GM23338 (cell line): ENCODE measurements at regions not wholly inside any gene's neighbourhood (a gene's known extent, or its start where the extent isn't known, plus 50 kb on each side); places are given as distances from the start of the nearest gene placed in this dataset.

Source experiments
- CREB1 ChIP-seq: fragments of 250-450 bp; sonication (Bioruptor Pico); IDR thresholded peaks from 2 replicates; pipeline ENCODE4 v1.5.0; 2020; ENCODE audit warnings: low read depth, mild to moderate bottlenecking, moderate library complexity
- CTCF ChIP-seq, 2 experiments: fragments of 200-600 bp in 1 of 2; sonication (generic) in 1 of 2; conservative IDR thresholded peaks; 2 replicates each; pipeline versions ENCODE4 v1.5.1 to v1.6.1; 2016 to 2017; ENCODE audit warnings: antibody characterized with exemption in 2 of 2, low read depth in 2 of 2, mild to moderate bottlenecking in 2 of 2, moderate library complexity in 1 of 2
- ETS1 ChIP-seq: IDR thresholded peaks from 2 replicates; pipeline ENCODE4 v1.6.1; 2016; ENCODE audit warnings: antibody characterized with exemption
- EZH2 ChIP-seq: fragments of 200-600 bp; sonication (generic); IDR thresholded peaks from one replicate; pipeline ENCODE4 v1.8.0; 2017; ENCODE audit warnings: antibody characterized with exemption, mild to moderate bottlenecking, low read depth; ENCODE audit not compliant: unreplicated experiment
- EZH2phosphoT487 ChIP-seq: fragments of 200-600 bp; sonication (generic); IDR thresholded peaks from one replicate; pipeline ENCODE4 v1.8.1; 2018; ENCODE audit warnings: antibody characterized with exemption; ENCODE audit not compliant: unreplicated experiment
- JUNB ChIP-seq: IDR thresholded peaks from one replicate; pipeline ENCODE4 v1.6.1; 2016; ENCODE audit warnings: antibody characterized with exemption; ENCODE audit not compliant: unreplicated experiment
- NANOG ChIP-seq: IDR thresholded peaks from 2 replicates; pipeline ENCODE4 v1.6.1; 2016; ENCODE audit warnings: antibody characterized with exemption, borderline replicate concordance
- POLR2AphosphoS5 ChIP-seq: IDR thresholded peaks from 2 replicates; pipeline ENCODE4 v1.6.1; 2016; ENCODE audit warnings: antibody characterized with exemption, low read depth
- REST ChIP-seq: IDR thresholded peaks from one replicate; pipeline ENCODE4 v1.6.1; 2018; ENCODE audit warnings: antibody characterized with exemption; ENCODE audit not compliant: unreplicated experiment
- STAT1 ChIP-seq: IDR thresholded peaks from one replicate; pipeline ENCODE4 v1.6.1; 2016; ENCODE audit warnings: antibody characterized with exemption; ENCODE audit not compliant: unreplicated experiment
- ZNF331 ChIP-seq: fragments of 250-450 bp; sonication (Bioruptor Pico); IDR thresholded peaks from 2 replicates; pipeline ENCODE4 v1.5.0; 2020; ENCODE audit warnings: low read depth, mild to moderate bottlenecking, moderate library complexity
- ZNF462 ChIP-seq: fragments of 250-450 bp; sonication (Bioruptor Pico); IDR thresholded peaks from 2 replicates; pipeline ENCODE4 v1.5.0; 2020; ENCODE audit warnings: mild to moderate bottlenecking, moderate library complexity

- TF ChIP-seq EZH2 (no peak), CTCF (conservative IDR thresholded peaks at IDR 0.05; ENCODE audit: low read depth in 2 of 2) (no peak), POLR2AphosphoS5 (no peak), ETS1 (no peak), JUNB (no peak), ZNF331 (CRISPR knock-in tag) (no peak), REST (no peak), EZH2phosphoT487 (no peak), CREB1 (no peak), STAT1 (no peak), NANOG (no peak), ZNF462 (CRISPR knock-in tag) (no peak)
These were observed 594.0 kb upstream of the UBE2E2 start for GRCh38 chr3:22609139-22609538.
